CD4-positive, alpha-beta T cell (primary cell): ENCODE measurements at regions not wholly inside any gene's neighbourhood (a gene's known extent, or its start where the extent isn't known, plus 50 kb on each side); places are given as distances from the start of the nearest gene placed in this dataset.

Source experiments
- ATAC-seq: fragments of 200-7000 bp; cut with Tn5 transposase; one replicate; pipeline ENCODE4 v1.10.0; 2022; ENCODE audit warnings: mild to moderate bottlenecking; ENCODE audit not compliant: poor library complexity
- CTCF ChIA-PET: fragments of 350-600 bp; sonication (Branson Sonifier 250); formaldehyde crosslinking; loops from one replicate; lab custom pipeline; 2021; ENCODE audit warnings: antibody characterized with exemption, inconsistent platforms; lab: Charles Lee
- POLR2A ChIA-PET: fragments of 350-600 bp; sonication (Branson Sonifier 250); formaldehyde crosslinking; loops from one replicate; lab custom pipeline; 2021; ENCODE audit warnings: antibody characterized with exemption, inconsistent platforms; lab: Charles Lee
- DNase-seq, 14 experiments: peaks; one replicate each; pipeline ENCODE4 v3.0.0-alpha.2; 2013 to 2020; ENCODE audit warnings: mixed read lengths in 2 of 14
- H3K27ac ChIP-seq, 2 donors: one replicate each; pipeline versions ENCODE4 v1.5.1 to v1.7.0; 2013; ENCODE audit warnings: low read length in 2 of 2, low read depth in 1 of 2, mild to moderate bottlenecking in 1 of 2
- H3K27me3 ChIP-seq, 2 experiments: 1 replicate in 1 of 2; 2 replicates in 1 of 2; pipeline versions ENCODE4 v1.6.1 to v1.7.0; 2013; ENCODE audit warnings: low read length in 2 of 2, control low read depth in 1 of 2, mild to moderate bottlenecking in 1 of 2, moderate library complexity in 1 of 2; ENCODE audit not compliant: insufficient read depth in 2 of 2, control insufficient read depth in 1 of 2
- H3K36me3 ChIP-seq: one replicate; pipeline ENCODE4 v1.6.1; 2013; ENCODE audit warnings: low read length, control low read depth; ENCODE audit not compliant: insufficient read depth
- H3K4me1 ChIP-seq: one replicate; pipeline ENCODE4 v1.6.1; 2013; ENCODE audit warnings: low read length, control low read depth; ENCODE audit not compliant: insufficient read depth
- H3K4me3 ChIP-seq: one replicate; pipeline ENCODE4 v1.5.1; 2013; ENCODE audit warnings: mild to moderate bottlenecking, low read length, moderate library complexity
- H3K9me3 ChIP-seq, 2 experiments: 1 replicate in 1 of 2; 2 replicates in 1 of 2; pipeline versions ENCODE4 v1.6.1 to v1.7.0; 2013; ENCODE audit warnings: low read length in 2 of 2, mild to moderate bottlenecking in 2 of 2, control low read depth in 1 of 2, moderate library complexity in 1 of 2; ENCODE audit not compliant: control insufficient read depth in 1 of 2, insufficient read depth in 1 of 2
- H3K27ac Mint-ChIP-seq: one replicate; pipeline ENCODE4 v1.8.0; 2020; ENCODE audit warnings: mixed read lengths
- H3K27me3 Mint-ChIP-seq: one replicate; pipeline ENCODE4 v1.8.0; 2021; ENCODE audit warnings: mixed read lengths
- H3K36me3 Mint-ChIP-seq: one replicate; pipeline ENCODE4 v1.8.0; 2021; ENCODE audit warnings: low read depth, mixed read lengths
- H3K4me1 Mint-ChIP-seq: one replicate; pipeline ENCODE4 v1.8.0; 2021; ENCODE audit warnings: low read depth, mixed read lengths
- H3K4me3 Mint-ChIP-seq: one replicate; pipeline ENCODE4 v1.8.0; 2020; ENCODE audit warnings: mild to moderate bottlenecking, mixed read lengths
- H3K9me3 Mint-ChIP-seq: one replicate; pipeline ENCODE4 v1.8.0; 2020; ENCODE audit warnings: mixed read lengths
- CTCF ChIP-seq: fragments of 200-600 bp; IDR thresholded peaks from one replicate; pipeline ENCODE4 v1.8.0; 2022; ENCODE audit warnings: antibody characterized with exemption, mild to moderate bottlenecking
- intact Hi-C, 2 experiments: fragments of 100-400 bp; cut with DNase I in 1 of 2; cut with micrococcal nuclease in 1 of 2; formaldehyde crosslinking; loops; one replicate each; pipeline versions ENCODE4 v1.15.1 to v1.9.0; 2023 to 2025; cut with DNase I, micrococcal nuclease

GRCh38 chr4:181562399-181562798 is 680.8 kb upstream of the TENM3 start:
- no peak overlapping the region for H3K27ac Mint-ChIP-seq
- no peaks in the 10 kb centered on the region for H3K4me1 Mint-ChIP-seq
- ChIA-PET POLR2A (no interaction called here), CTCF (no interaction called here)
- intact Hi-C loops, result no loop called here
- DNase-seq (no peak), ATAC-seq (no peak)
- TF ChIP-seq CTCF, result no peak
- no peaks in the 10 kb centered on the region for H3K36me3 ChIP-seq
- peaks cover 0 to 7% of the 10 kb centered on the region in 2 experiments for H3K9me3 ChIP-seq
- H3K4me1 ChIP-seq, result no peaks in the 10 kb centered on the region
- H3K27me3 Mint-ChIP-seq, result no peaks in the 10 kb centered on the region
- H3K27ac ChIP-seq, result no peak overlapping the region
- H3K4me3 Mint-ChIP-seq, result no peak overlapping the region
- no peaks in the 10 kb centered on the region for H3K36me3 Mint-ChIP-seq
- H3K9me3 Mint-ChIP-seq, result peaks cover 6% of the 10 kb centered on the region
- H3K27me3 ChIP-seq, result no peaks in the 10 kb centered on the region
- H3K4me3 ChIP-seq, result no peak overlapping the region

DNA sequence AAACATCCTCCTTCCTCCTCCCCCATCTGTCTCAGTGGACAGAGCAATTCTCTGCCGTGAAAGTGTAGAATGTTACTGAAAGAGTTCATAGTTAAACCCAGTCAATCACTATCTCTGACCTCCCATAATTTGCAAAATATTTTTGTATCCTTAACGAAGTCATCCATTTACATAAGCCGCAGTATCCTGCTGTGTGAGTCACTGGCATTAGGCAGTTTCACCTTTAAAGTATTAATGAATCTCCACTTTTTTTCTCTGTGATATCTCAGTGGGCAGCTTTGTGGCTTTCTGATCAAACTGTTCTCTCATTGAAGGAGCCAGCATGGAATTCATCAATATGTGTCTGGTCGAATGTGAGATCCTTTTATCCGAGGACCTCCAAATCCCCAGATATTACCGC is 678.6 kb upstream of the TENM3 start:
- no peak for DNase-seq
- intact Hi-C loops, result no loop called here
- H3K4me1 ChIP-seq, result no peaks in the 10 kb centered on the region
- ChIA-PET CTCF (no interaction called here), POLR2A (no interaction called here)
- TF ChIP-seq CTCF, result no peak
- no peak for ATAC-seq
- peaks cover 0 to 7% of the 10 kb centered on the region in 2 experiments for H3K9me3 ChIP-seq
- H3K27ac ChIP-seq, result no peak overlapping the region
- Mint-ChIP-seq H3K9me3 (peaks cover 6% of the 10 kb centered on the region), H3K4me1 (no peaks in the 10 kb centered on the region), H3K27ac (no peak overlapping the region), H3K36me3 (no peaks in the 10 kb centered on the region), H3K4me3 (no peak overlapping the region), H3K27me3 (no peaks in the 10 kb centered on the region)
- no peak overlapping the region for H3K4me3 ChIP-seq
- no peaks in the 10 kb centered on the region for H3K36me3 ChIP-seq
- no peaks in the 10 kb centered on the region for H3K27me3 ChIP-seq

DNA sequence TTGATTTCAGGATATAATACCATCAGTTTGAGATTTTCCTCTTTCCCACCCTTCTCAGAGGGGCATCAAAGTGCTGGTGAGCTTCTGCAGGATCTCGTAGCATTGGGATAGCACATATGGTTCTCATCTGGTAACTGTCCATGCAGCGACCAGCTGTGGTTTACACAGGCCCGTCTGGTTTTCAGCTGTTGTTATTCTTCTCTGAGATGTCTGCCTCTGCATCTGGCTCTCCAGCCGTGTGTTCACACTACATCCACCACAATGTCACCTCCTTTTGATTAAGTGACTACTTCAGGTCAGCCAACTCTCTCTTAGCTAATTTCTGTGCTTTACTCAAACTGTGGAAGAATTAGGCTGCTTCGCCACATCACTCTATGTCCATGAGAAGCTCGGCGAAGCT is 676.7 kb upstream of the TENM3 start:
- TF ChIP-seq CTCF, result no peak
- Histone ChIP-seq H3K9me3 (peaks cover 0 to 4% of the 10 kb centered on the region in 2 experiments), H3K27me3 (no peaks in the 10 kb centered on the region), H3K4me1 (no peaks in the 10 kb centered on the region), H3K4me3 (no peak overlapping the region), H3K36me3 (no peaks in the 10 kb centered on the region), H3K27ac (no peak overlapping the region)
- CTCF ChIA-PET, result no interaction called here
- intact Hi-C loops, result no loop called here
- H3K36me3 Mint-ChIP-seq, result no peaks in the 10 kb centered on the region
- H3K27me3 Mint-ChIP-seq, result no peaks in the 10 kb centered on the region
- no peak overlapping the region for H3K27ac Mint-ChIP-seq
- H3K9me3 Mint-ChIP-seq, result peaks cover 3% of the 10 kb centered on the region
- H3K4me3 Mint-ChIP-seq, result no peak overlapping the region
- no peak for DNase-seq
- no peaks in the 10 kb centered on the region for H3K4me1 Mint-ChIP-seq
- POLR2A ChIA-PET, result no interaction called here
- no peak for ATAC-seq
